GM12878 (cell line): ENCODE measurements at regions not wholly inside any gene's neighbourhood (a gene's known extent, or its start where the extent isn't known, plus 50 kb on each side); places are given as distances from the start of the nearest gene placed in this dataset.

Experiments
- ATAC-seq: fragments of 200-7000 bp; cut with Tn5 transposase; 3 replicates; pipeline ENCODE4 v1.9.1; 2020; ENCODE audit warnings: mild to moderate bottlenecking, moderate library complexity
- BruUV-seq: library from RNA; stranded (reverse); fragments of 400-500 nt; replicated peaks from 2 replicates; lab custom pipeline; 2021; lab: Mats Ljungman, UMichigan
- CTCF ChIA-PET: fragments of 300-600 bp; sonication (Branson Sonifier 250); formaldehyde crosslinking; extraction: SDS; loops from one replicate; lab custom pipeline; 2021; ENCODE audit warnings: inconsistent platforms; lab: Yijun Ruan, JAX
- POLR2A ChIA-PET: fragments of 350-600 bp; formaldehyde crosslinking; extraction: SDS; loops from one replicate; lab custom pipeline; 2021; ENCODE audit warnings: inconsistent platforms; lab: Charles Lee
- RAD21 ChIA-PET: fragments of 300-600 bp; sonication (Branson Sonifier 250); formaldehyde crosslinking; loops from one replicate; lab custom pipeline; 2023; ENCODE audit warnings: antibody characterized with exemption; ENCODE audit not compliant: unreplicated experiment; lab: Charles Lee
- SMC1A ChIA-PET: fragments of 300-600 bp; sonication (Branson Sonifier 250); formaldehyde crosslinking; loops from one replicate; lab custom pipeline; 2023; ENCODE audit not compliant: unreplicated experiment, uncharacterized antibody; lab: Charles Lee
- DNase-seq: peaks from one replicate; pipeline ENCODE4 v3.0.0-alpha.2; 2011; ENCODE audit warnings: low read depth, low spot score
- FAIRE-seq: peaks from 3 replicates; lab custom pipeline; 2011; peaks lifted over from hg19 to GRCh38; lab: Jason Lieb, UNC
- H2AFZ ChIP-seq: 2 replicates; pipeline ENCODE4 v1.6.0; 2011; ENCODE audit warnings: low read depth, low read length, control low read depth; ENCODE audit not compliant: control insufficient read depth
- H3K27ac ChIP-seq: 2 replicates; pipeline ENCODE4 v1.5.1; 2011; ENCODE audit warnings: control low read depth; ENCODE audit not compliant: control insufficient read depth, insufficient read depth
- H3K27me3 ChIP-seq, 2 experiments: replicated peaks in 1 of 2; 2 replicates each; pipeline versions ENCODE4 v1.6.0 to v1.6.1; 2011; ENCODE audit warnings: low read length in 1 of 2; ENCODE audit not compliant: control insufficient read depth in 2 of 2, insufficient read depth in 2 of 2
- H3K36me3 ChIP-seq, 2 experiments: 2 replicates each; pipeline ENCODE4 v1.5.1; 2011; ENCODE audit warnings: low read length in 1 of 2; ENCODE audit not compliant: control insufficient read depth in 2 of 2, insufficient read depth in 2 of 2
- H3K4me1 ChIP-seq: 2 replicates; pipeline ENCODE4 v1.6.1; 2011; ENCODE audit warnings: mild to moderate bottlenecking, low read length, moderate library complexity, mixed read lengths; ENCODE audit not compliant: control insufficient read depth, insufficient read depth
- H3K4me2 ChIP-seq: 2 replicates; pipeline ENCODE4 v1.6.0; 2011; ENCODE audit warnings: control low read depth; ENCODE audit not compliant: control insufficient read depth, insufficient read depth
- H3K4me3 ChIP-seq: fragments of 200-600 bp; sonication (generic); 2 replicates; pipeline ENCODE4 v1.5.1; 2016
- H3K79me2 ChIP-seq: 2 replicates; pipeline ENCODE4 v1.6.0; 2011; ENCODE audit warnings: low read length; ENCODE audit not compliant: control insufficient read depth, insufficient read depth
- H3K9ac ChIP-seq: 2 replicates; pipeline ENCODE4 v1.8.0; 2011; ENCODE audit warnings: low read length, control low read depth, mixed read lengths; ENCODE audit not compliant: control insufficient read depth, insufficient read depth
- H3K9me3 ChIP-seq: replicated peaks from 3 replicates; pipeline ENCODE4 v1.5.1; 2011; ENCODE audit warnings: mild to moderate bottlenecking, low read length; ENCODE audit not compliant: control insufficient read depth, insufficient read depth
- H4K20me1 ChIP-seq: 2 replicates; pipeline ENCODE4 v1.6.0; 2011; ENCODE audit not compliant: control insufficient read depth, insufficient read depth
- ATF3 ChIP-seq: IDR thresholded peaks from 2 replicates; pipeline ENCODE4 v1.6.1; 2011; ENCODE audit warnings: low read depth, mild to moderate bottlenecking, low read length, moderate library complexity, borderline replicate concordance; ENCODE audit errors: extremely low read depth
- CEBPZ ChIP-seq: fragments of 150-350 bp; IDR thresholded peaks from 2 replicates; pipeline ENCODE4 v1.6.1; 2016; ENCODE audit warnings: low read depth, low read length
- CUX1 ChIP-seq: IDR thresholded peaks from 2 replicates; pipeline ENCODE4 v1.6.1; 2012; ENCODE audit warnings: improper control_type of control experiment, low read depth, low read length; ENCODE audit not compliant: insufficient replicate concordance
- EP300 ChIP-seq, 2 experiments: fragments of 150-350 bp in 1 of 2; IDR thresholded peaks; 2 replicates each; pipeline ENCODE4 v1.6.1; 2011 to 2012; ENCODE audit warnings: low read depth in 2 of 2, low read length in 2 of 2, borderline replicate concordance in 1 of 2, improper control_type of control experiment in 1 of 2, inconsistent platforms in 1 of 2; ENCODE audit not compliant: control insufficient read depth in 1 of 2
- GABPA ChIP-seq: IDR thresholded peaks from 2 replicates; pipeline ENCODE4 v1.6.1; 2014; ENCODE audit warnings: antibody characterized with exemption, low read depth, mild to moderate bottlenecking, inconsistent platforms
- HCFC1 ChIP-seq: fragments of 150-350 bp; IDR thresholded peaks from 2 replicates; pipeline ENCODE4 v1.6.1; 2014; ENCODE audit warnings: low read length
- IRF5 ChIP-seq: fragments of 450-650 bp; IDR thresholded peaks from 2 replicates; pipeline ENCODE4 v1.6.1; 2017; ENCODE audit warnings: borderline replicate concordance
- NKRF ChIP-seq: fragments of 450-650 bp; conservative IDR thresholded peaks from 2 replicates; pipeline ENCODE4 v1.6.1; 2017; ENCODE audit warnings: mild to moderate bottlenecking, moderate library complexity
- PAX8 ChIP-seq: fragments of 450-650 bp; IDR thresholded peaks from 2 replicates; pipeline ENCODE4 v1.6.1; 2017; ENCODE audit warnings: mild to moderate bottlenecking, moderate library complexity
- POLR2AphosphoS5 ChIP-seq: IDR thresholded peaks from 2 replicates; pipeline ENCODE4 v1.6.1; 2011; ENCODE audit warnings: mild to moderate bottlenecking, low read length, inconsistent platforms
- SMAD1 ChIP-seq: fragments of 450-650 bp; IDR thresholded peaks from 2 replicates; pipeline ENCODE4 v1.6.1; 2018; ENCODE audit warnings: mild to moderate bottlenecking, low read depth; ENCODE audit not compliant: partially characterized antibody
- WGBS: methylation state at CpG from one replicate; pipeline ENCODE4 v1.1.6; 2016; ENCODE audit warnings: low lambda C conversion rate; ENCODE audit not compliant: insufficient replicate concordance, insufficient coverage; ENCODE audit errors: missing lambda C conversion rate; 5-methylcytosine and 5-hydroxymethylcytosine counted together
- in situ Hi-C: fragments of 300-500 bp; cut with MboI; formaldehyde crosslinking; loops from 9 replicates; pipeline ENCODE4 v1.14.3; 2018; ENCODE audit warnings: mixed read lengths
- intact Hi-C: fragments of 100-400 bp; cut with micrococcal nuclease; formaldehyde crosslinking; loops from one replicate; pipeline ENCODE4 v1.14.2; 2022; ENCODE audit not compliant: unreplicated experiment

- H4K20me1 ChIP-seq = no peaks in the 10 kb centered on the region
- ChIA-PET SMC1A (interaction anchor here (1.3 kb wide), 1 partner anchor 21 kb away, joined by 3 read pairs; no protein-coding TSS in a partner anchor), POLR2A (no interaction called here), RAD21 (no interaction called here), CTCF (no interaction called here)
- intact Hi-C loops (no loop called here), in situ Hi-C loops (no loop called here)
- BruUV-seq = no TSS peak
- TF ChIP-seq HCFC1 = no peak
- TF ChIP-seq GABPA = no peak
- no peak for TF ChIP-seq CEBPZ
- TF ChIP-seq SMAD1 = no peak
- TF ChIP-seq POLR2AphosphoS5 = no peak
- TF ChIP-seq NKRF = no peak
- TF ChIP-seq EP300 (IDR thresholded peaks at IDR 0.05; ENCODE audit: borderline replicate concordance in 1 of 2, control insufficient read depth in 1 of 2, low read depth in 2 of 2, low read length in 2 of 2) = no peak
- TF ChIP-seq PAX8 = no peak
- no peak for TF ChIP-seq IRF5
- no peak for TF ChIP-seq CUX1
- TF ChIP-seq ATF3 = no peak
- no peak overlapping the region for H3K27ac ChIP-seq
- H3K79me2 ChIP-seq = no peaks in the 10 kb centered on the region
- FAIRE-seq (no peak), DNase-seq (no peak), ATAC-seq (no peak)
- no peaks in the 10 kb centered on the region for H3K27me3 ChIP-seq
- no peaks in the 10 kb centered on the region for H3K4me1 ChIP-seq
- no peaks in the 10 kb centered on the region for H3K36me3 ChIP-seq
- WGBS = 56% methylated on average over 7 of the region's 7 CpGs
- H3K4me2 ChIP-seq = no peak overlapping the region
- no peak overlapping the region for H3K4me3 ChIP-seq
- no peak overlapping the region for H3K9ac ChIP-seq
- H3K9me3 ChIP-seq = no peaks in the 10 kb centered on the region
- H2AFZ ChIP-seq = no peak overlapping the region
Observed at GRCh38 chr5:127183332-127183731, 107.3 kb upstream of the MEGF10 start.
